Endothelial cell (in vitro differentiated cells): ENCODE measurements at regions not wholly inside any gene's neighbourhood (a gene's known extent, or its start where the extent isn't known, plus 50 kb on each side); places are given as distances from the start of the nearest gene placed in this dataset.

Experiments used
- DNase-seq: peaks from one replicate; pipeline ENCODE4 v3.0.0; 2021; ENCODE audit warnings: low spot score
- H3K27ac Mint-ChIP-seq: one replicate; pipeline ENCODE4 v1.8.0; 2021; ENCODE audit warnings: mixed read lengths, inconsistent platforms; ENCODE audit not compliant: unreplicated experiment
- H3K27me3 Mint-ChIP-seq: one replicate; pipeline ENCODE4 v1.8.0; 2021; ENCODE audit warnings: mild to moderate bottlenecking, moderate library complexity, mixed read lengths, inconsistent platforms; ENCODE audit not compliant: unreplicated experiment
- H3K36me3 Mint-ChIP-seq: one replicate; pipeline ENCODE4 v1.8.0; 2021; ENCODE audit warnings: mild to moderate bottlenecking, low read depth, mixed read lengths, inconsistent platforms; ENCODE audit not compliant: unreplicated experiment
- H3K4me1 Mint-ChIP-seq: one replicate; pipeline ENCODE4 v1.8.0; 2021; ENCODE audit warnings: mild to moderate bottlenecking, mixed read lengths, inconsistent platforms; ENCODE audit not compliant: unreplicated experiment
- H3K4me3 Mint-ChIP-seq: one replicate; pipeline ENCODE4 v1.8.0; 2021; ENCODE audit warnings: mild to moderate bottlenecking, mixed read lengths, inconsistent platforms; ENCODE audit not compliant: unreplicated experiment
- H3K9me3 Mint-ChIP-seq: one replicate; pipeline ENCODE4 v1.8.0; 2021; ENCODE audit warnings: mixed read lengths, inconsistent platforms; ENCODE audit not compliant: unreplicated experiment
- TF ChIP-seq, protein P1 (sequence below): fragments of 200-600 bp; sonication (generic); IDR thresholded peaks from one replicate; pipeline ENCODE4 v1.5.0; 2021; ENCODE audit warnings: antibody characterized with exemption; ENCODE audit not compliant: unreplicated experiment

DNA sequence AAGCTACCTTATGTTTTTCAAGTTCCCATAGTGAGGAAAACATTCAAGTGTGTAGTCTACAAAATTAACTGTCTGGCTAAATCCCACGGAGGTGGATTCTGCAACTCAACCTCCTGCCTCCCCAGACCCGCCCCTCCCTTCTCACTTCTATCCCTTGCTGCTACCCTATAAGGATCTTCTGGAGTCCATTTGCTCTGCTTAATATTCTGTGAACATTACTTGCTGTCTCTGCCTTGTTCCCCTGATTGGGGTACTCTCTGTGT lies 163.2 kb downstream of the KCNE4 start:
- TF ChIP-seq, protein P1, sequence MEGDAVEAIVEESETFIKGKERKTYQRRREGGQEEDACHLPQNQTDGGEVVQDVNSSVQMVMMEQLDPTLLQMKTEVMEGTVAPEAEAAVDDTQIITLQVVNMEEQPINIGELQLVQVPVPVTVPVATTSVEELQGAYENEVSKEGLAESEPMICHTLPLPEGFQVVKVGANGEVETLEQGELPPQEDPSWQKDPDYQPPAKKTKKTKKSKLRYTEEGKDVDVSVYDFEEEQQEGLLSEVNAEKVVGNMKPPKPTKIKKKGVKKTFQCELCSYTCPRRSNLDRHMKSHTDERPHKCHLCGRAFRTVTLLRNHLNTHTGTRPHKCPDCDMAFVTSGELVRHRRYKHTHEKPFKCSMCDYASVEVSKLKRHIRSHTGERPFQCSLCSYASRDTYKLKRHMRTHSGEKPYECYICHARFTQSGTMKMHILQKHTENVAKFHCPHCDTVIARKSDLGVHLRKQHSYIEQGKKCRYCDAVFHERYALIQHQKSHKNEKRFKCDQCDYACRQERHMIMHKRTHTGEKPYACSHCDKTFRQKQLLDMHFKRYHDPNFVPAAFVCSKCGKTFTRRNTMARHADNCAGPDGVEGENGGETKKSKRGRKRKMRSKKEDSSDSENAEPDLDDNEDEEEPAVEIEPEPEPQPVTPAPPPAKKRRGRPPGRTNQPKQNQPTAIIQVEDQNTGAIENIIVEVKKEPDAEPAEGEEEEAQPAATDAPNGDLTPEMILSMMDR, result no peak
- DNase-seq, result no peak
- H3K4me3 Mint-ChIP-seq, result no peak overlapping the region
- H3K9me3 Mint-ChIP-seq, result no peaks in the 10 kb centered on the region
- H3K27ac Mint-ChIP-seq, result no peak overlapping the region
- no peaks in the 10 kb centered on the region for H3K27me3 Mint-ChIP-seq
- no peaks in the 10 kb centered on the region for H3K4me1 Mint-ChIP-seq
- no peaks in the 10 kb centered on the region for H3K36me3 Mint-ChIP-seq

- Mint-ChIP-seq H3K4me1 (no peaks in the 10 kb centered on the region), H3K27ac (no peak overlapping the region), H3K4me3 (no peak overlapping the region), H3K9me3 (no peaks in the 10 kb centered on the region), H3K27me3 (no peaks in the 10 kb centered on the region), H3K36me3 (no peaks in the 10 kb centered on the region)
- TF ChIP-seq, protein P1, result no peak
- DNase-seq, result no peak
Observed at GRCh38 chr2:223217373-223217772, 165.4 kb downstream of the KCNE4 start.

- Mint-ChIP-seq H3K9me3 (no peaks in the 10 kb centered on the region), H3K36me3 (no peaks in the 10 kb centered on the region), H3K27ac (no peak overlapping the region), H3K4me3 (no peak overlapping the region), H3K4me1 (no peaks in the 10 kb centered on the region), H3K27me3 (no peaks in the 10 kb centered on the region)
- DNase-seq, result no peak
- TF ChIP-seq, protein P1, result no peak
Observed at GRCh38 chr2:223218587-223219178, 166.7 kb downstream of the KCNE4 start.

DNA sequence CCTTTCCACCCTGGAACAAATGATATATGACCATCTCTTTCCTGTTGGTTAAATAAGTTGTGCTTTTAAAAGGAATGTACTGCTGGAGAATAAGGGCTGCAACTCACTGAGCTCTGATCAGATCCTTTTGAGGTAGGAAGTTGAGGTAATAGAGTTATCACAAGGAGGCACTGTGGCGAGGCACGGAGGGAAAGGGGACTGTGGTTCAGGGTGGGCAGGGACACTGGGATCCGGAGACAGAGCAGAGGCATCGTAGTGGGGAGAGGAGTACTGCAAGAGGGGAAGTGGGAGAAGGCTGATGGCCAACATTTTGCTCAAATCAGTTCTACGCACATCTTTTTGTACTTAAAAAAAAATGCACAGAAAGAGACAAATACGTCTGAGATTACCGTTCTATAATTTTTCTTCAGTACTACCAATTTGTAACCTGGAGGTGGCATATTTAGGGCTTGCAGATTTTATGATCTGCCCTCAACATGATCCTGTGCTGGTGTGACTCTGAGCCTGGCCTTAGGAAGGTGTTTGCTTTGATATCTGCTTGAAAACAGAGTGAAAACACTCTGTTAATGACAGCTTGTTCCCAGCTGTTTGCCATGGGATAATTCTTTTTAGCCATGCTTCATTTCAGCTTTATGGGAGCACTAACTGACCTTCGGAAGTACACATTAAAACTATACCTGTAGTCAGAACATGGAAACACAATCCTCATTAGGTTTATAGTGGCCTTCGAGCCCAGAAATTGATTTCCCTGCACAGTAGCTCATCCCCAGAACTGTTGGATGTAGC lies 168.1 kb downstream of the KCNE4 start:
- Mint-ChIP-seq H3K4me3 (no peak overlapping the region), H3K27ac (no peak overlapping the region), H3K27me3 (no peaks in the 10 kb centered on the region), H3K36me3 (no peaks in the 10 kb centered on the region), H3K9me3 (no peaks in the 10 kb centered on the region), H3K4me1 (no peaks in the 10 kb centered on the region)
- TF ChIP-seq, protein P1, result no peak
- DNase-seq, result no peak

DNA sequence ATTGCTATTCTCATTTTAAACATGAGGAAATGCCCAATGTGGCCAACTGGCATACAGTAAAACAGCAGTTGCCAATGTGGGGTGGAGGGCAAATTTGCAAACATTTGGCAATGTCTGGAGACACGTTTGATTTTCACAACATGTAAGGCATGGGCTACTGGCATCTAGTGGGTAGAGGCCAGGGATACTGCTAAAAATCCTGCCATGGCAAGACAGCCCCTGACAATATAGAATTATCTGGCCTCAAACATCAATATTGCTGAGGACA lies 168.6 kb downstream of the KCNE4 start:
- no peaks in the 10 kb centered on the region for H3K4me1 Mint-ChIP-seq
- no peak for DNase-seq
- H3K9me3 Mint-ChIP-seq, result no peaks in the 10 kb centered on the region
- no peak overlapping the region for H3K27ac Mint-ChIP-seq
- no peaks in the 10 kb centered on the region for H3K36me3 Mint-ChIP-seq
- TF ChIP-seq, protein P1, result no peak
- H3K27me3 Mint-ChIP-seq, result no peaks in the 10 kb centered on the region
- H3K4me3 Mint-ChIP-seq, result no peak overlapping the region
